ENCODE measurements at regions not wholly inside any gene's neighbourhood (a gene's known extent, or its start where the extent isn't known, plus 50 kb on each side); places are given as distances from the start of the nearest gene placed in this dataset.

DNA sequence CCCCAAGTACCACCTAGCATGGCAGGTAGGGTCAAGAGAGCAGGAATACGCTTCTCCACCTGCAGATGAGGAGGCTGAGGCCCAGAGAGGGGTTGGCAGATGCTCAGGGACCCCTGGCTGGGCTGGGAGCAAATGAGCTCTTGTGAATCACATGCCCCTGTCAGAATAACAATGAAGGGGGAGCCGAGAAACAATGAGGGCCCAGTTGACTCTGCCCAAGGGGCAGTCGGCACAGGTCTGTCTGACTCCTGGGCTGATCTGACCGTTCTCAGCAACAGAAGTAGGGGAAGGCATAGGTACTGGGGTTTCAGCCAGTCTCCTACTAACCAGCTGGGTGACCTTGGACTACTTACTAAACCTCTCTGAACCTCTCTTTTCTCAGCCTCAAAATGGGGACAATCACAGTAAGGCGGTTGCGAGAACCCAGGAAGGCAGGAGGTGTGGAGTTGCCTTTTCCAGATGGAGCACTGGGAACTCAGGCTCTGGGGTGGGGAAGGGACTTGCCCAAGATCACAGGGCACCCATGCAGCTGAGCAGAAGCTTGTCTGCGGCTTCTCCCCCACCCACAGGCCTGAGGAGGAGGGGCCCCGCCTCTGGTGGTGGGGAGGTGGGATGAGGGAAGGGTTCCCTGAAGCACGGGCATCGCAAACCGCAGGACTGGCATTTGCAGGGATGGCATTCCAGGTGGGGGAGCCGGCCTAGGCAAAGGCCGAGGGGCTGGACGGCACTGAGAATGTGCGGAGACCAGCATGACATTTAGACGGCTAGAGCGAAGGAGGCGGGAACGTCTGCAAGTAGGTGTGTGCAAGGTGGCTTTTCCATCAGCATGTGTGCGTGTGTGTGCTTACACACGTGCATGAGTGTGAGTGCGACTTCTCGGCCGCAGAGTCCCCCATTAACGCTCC is 163.0 kb downstream of the MN1 start:
- DNase-seq (ENCODE audit: low spot score), result no peak

DNA sequence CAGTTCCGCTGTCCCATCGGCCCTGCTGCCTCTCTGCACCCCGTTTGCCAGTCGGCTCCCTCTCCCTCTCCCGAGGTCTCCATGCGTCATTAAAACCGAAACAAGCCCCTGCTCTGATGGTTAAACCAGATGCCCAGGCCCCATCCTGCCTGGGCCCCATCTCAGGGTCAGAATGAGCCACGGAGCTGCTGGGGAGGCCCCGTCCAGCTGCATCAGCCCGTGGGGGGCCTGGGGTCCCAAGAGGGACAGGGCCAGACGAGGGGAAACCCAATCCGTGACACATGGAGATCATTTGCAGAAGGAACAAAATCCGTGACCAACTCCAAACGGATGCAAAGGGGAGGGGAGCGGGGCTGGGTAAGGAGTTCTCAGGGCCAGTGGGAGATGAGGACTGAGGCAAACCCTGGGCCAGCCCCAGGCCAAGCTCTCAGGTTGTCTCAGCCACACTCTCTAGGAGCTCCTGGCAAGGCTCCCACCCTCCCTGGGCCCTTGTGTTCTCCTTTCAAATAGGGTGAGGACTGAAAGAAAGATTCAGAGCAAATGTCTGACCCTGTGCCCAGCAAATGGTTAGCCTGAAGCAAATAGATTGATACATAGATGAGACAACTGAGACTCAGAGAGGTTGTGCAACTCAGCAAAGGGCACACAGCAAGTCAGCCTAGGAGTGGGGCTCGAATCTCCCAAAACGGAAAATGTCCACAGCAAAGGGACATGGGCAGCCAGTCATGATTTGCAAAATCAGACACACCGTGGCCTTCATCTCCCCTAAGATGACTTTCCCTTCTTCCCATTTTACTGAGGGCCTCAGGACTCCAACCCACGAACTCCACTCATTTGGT is 162.1 kb downstream of the MN1 start:
- no peak for DNase-seq (ENCODE audit: low spot score)

DNA sequence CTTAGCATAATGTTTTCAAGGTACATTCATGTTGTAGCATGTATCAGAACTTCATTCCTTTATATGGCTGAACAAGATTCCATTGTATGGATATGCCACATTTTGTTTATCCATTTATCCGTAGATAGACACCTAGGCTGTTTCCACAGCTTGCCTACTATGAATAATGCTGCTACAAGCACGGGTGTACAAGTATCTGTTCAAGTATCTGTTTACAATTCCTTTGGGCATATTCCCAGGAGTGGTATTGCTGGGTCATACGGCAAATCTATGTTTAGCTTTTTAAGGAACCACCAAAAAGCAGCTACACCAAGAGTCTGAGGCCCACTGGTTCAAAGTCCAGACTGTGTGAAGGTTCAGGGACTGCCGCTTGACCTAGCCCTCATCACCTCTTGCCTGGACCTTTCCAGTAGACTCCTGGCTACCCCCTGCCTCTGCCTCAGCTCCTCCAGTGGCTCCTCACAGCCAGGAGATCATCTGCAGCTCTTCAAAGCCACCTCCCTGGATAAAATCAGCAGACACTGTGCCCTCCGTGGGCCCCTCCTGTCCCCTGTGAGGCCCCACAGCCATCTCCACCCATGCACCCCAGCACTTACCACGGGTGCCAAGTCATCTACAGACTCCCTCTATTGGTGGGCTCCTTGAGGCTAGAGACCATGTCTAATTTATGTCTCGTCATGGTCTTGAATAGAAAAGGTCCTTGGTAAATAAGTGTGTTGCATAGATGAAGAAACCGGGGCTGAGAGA is 160.3 kb downstream of the MN1 start:
- DNase-seq (ENCODE audit: low spot score), result no peak

DNA sequence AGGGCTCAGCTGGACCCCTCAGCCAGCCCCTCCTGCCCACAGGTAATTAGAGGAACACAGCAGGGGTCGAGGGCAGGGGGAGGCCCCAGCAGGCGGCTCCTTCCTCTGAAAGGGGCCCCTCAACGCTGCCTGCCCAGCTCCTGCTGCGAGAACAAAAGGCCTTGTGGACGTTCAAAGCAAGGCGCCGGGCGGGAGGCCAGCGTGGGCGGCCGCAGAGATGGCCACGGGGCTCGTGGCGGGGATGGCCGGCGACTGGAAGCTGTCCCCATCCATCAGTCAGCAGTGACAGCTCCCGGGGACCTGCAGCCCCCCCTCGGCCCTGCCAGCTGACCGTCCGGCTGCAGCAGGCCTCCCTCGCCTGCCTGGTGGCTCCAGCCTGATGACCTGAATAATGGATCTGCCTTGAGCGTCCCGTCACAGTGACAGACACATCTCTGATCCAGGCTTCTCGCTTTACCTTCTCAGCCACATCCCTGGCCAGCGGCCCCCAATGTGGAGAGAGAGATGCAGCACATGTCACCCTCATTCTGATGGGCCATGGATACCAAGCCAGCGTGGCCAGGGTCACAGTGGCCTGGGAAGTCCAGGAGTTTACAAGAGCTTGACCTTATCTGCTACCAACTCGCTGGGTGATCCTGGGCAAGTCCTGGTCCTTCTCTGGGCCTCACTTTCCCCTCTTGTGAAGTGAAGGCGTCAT is 159.3 kb downstream of the MN1 start:
- no peak for DNase-seq (ENCODE audit: low spot score)

DNA sequence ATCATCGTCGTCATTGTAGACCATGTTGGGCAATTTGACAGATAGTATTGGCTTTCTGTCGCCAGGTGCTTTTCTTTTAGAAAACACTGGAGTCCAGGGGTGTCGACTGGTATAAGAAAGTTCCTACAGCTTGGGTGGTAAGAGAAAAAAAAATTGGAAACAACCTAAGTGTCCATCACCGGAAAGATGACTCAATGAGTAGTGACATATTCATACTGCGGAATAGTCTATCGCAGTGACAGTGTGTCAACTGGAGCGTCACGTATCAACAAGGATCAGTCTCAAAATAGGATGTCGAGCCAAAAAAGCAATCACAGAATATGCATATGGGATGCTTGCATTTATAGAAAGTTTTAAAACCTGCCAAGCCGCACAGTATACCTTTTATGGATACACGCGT is 157.6 kb downstream of the MN1 start:
- no peak for DNase-seq (ENCODE audit: low spot score)

DNA sequence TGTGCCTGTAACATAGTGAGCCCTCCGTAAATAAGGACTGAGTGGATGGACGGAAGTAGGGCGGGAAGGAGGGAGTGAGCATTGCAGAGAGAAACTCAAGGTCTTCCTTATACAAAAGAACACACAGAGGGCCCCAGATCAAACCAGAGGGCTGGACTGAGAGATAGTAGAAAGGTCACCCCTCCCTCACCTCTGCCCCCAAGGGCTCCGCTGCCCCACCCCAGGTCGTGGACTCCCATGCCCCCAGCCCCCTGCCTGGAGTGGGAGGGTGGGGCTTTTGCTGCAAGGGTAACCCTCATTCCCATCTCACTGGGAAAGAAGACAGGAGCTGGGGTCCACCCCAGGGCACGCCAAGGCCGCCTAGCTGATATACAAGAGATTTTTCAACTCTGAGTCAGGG is 157.0 kb downstream of the MN1 start:
- DNase-seq (ENCODE audit: low spot score), result no peak

DNA sequence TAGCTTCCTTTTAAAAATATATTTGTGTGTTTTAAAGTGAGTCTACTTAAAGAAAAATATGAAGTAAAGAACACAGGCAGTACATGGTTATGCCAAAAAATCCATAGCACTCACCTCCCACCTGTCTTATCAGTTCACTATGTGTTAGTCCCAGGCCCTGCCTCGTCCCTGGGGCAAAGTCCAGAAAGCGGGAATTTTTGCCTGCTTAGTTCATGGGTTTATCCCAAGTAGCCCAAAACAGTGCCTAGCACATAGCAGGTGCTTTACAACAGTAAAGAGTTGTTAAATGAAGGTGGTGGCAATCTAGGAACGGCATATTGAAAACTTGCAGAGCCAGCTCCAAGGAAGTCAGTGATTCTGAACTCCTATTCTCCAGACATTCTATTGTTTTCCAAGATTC is 154.0 kb downstream of the MN1 start:
- DNase-seq (ENCODE audit: low spot score), result no peak

DNA sequence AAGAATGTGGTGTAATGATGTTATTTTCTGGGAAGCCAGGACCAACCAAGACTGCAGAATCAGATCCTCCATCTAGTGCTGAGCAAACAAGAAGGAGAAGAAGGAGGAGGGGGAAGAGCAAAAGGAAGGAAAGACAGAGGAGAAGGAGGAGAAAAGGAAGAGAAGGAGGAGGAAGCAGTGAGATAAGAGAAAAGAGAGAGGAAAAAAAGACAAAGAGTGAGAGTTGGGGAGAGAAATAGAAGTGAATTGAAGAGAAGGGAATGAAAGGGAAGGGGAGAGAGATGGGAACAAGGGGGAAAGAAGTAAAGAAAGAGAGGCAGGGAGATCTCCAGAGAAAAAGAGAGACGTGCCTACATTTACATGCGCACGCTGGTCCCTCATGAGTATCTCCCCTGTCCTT is 153.5 kb downstream of the MN1 start:
- no peak for DNase-seq (ENCODE audit: low spot score)

DNA sequence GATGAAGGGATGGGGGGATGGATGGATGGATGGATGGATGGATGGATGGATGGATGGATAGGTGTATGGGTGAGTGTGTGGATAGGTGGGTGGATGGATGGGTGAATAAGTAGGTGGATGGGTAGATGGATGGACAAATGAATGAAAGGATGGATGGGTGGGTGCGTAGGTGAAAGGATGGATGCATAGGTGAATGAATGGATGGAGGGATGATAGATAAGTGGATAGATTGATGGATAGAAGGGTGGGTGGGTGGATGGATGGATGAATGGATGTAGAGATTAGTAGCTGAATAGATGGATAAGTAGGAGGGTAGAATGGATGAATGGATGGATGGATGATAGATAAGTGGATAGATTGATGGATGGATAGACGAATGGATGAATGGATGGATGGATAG is 152.7 kb downstream of the MN1 start:
- no peak for DNase-seq (ENCODE audit: low spot score)

DNA sequence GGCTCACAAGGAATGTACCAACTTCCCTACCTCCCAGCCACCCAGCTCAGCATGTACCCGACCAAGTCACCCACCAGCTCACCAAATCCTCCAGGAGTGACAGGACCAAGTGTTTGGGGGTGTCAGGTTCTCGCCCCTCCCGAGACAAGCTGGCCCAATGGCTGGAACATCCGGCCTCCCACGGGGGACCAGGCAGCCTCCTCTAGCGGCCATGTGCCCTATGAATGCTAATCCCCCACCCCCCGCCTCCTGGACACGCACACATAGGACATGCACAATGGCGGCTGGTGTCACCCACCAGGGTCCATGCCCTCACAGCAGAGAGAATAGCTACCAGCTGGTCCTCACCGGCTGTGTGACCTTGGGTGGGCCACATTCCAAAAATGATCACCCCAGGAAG is 151.0 kb downstream of the MN1 start:
- no peak for DNase-seq (ENCODE audit: low spot score)

DNA sequence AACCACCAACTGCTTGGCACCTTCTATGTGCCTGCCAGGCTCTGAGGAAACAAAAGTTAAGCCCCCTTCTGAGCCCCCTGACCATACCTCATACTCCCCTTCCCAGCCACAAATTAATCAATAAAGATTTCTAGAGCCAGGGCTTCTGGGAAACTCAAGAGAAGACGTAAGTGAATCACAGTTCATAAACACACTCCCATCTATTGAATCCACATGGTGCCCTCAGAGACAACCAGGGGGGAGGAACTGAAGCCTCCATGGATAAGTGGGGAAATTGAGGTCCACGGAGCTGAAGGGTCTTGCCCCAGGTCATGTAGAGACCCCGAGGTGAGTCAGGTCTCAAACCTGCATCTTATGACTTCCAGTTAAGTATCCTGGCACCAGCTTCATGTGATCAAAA is 150.6 kb downstream of the MN1 start:
- no peak for DNase-seq (ENCODE audit: low spot score)

DNA sequence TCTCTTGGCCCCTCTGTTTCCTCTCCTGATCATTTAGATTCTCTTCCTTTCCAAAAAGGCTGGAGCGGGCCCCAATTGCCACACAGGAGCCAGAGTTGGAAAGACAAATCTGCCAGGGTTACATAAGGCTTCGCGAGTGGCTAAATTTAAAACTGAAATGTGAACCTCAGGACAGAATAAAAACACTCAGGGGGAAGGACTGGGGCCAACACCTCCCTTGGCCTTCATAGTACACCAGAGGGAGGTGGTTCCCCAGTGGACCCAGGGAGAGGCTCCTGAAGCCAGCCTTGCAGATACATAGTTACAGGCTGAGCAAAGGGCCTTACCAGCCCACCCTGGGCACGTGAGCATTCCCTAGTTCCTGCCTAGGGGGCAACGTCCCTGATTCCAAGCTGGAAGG is 150.1 kb downstream of the MN1 start:
- DNase-seq (ENCODE audit: low spot score), result no peak

DNA sequence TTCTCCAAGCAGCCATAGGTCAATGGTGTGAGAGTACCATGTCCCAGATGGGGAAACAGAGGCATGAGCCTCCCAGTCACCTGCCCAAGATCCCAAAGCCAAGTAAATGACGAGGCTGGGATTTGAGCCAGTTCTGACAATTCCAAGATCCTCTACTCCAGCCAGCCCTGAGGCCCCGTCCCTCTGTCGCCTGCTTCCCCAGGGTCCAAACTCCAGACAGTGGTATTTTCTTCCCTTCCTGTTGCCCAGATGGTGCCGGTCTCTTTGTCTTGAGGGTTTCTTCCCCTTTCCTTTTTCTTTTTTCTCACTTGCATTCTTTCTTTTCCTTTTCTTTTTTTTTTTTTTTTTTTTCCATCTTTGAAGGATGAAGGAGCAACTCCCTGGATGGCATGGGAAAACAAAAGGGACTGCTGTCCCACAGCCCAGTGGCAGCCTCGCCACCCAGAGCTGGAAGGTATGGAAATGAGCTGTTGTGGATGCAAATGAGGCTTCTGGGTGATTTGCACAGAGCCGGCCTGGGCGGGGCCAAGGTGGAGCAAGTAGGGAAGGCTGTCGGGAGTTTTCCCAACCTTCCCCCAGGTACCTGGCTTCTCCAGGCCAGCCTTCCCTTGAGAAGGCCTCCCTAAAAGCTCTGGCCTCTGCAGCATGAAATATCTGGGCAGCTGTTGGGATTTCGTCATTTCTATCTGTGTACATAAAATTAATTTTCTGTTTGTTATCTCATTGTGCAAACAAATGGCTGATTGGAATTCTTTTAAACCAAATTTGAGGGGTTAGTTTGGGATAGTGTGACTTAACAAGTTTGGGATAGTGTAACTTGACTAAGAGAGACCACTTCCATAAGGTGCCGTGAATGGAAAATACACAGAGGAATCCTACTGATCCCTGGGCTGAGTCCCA is 146.8 kb downstream of the MN1 start:
- DNase-seq (ENCODE audit: low spot score), result no peak

DNA sequence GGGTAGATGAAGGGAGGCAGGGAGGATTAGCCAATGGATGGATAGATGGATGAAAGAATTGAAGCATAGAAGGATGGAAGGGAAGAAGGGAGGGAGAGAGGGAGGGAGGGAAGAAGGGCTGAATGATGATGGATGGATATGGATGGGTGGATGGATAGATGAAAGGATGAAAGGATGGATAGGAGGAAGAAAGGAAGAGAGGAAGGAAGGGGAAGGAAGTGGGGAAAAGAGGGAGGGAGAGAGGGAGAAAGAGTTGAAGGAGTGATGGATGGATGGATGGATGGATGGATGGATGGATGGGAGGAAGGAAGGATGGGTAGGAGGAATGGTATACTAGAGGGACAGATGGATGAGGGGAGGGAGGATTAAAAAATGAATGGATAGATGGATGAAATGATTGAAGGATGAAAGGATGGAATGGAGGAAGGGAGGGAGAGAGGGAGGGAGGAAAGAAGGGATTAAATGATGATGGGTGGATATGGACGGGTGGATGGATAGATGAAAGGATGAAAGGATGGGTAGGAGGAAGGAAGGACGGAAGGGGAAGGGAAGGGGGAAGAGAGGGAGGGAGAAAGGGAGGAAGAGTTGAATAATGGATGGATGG is 145.9 kb downstream of the MN1 start:
- DNase-seq (ENCODE audit: low spot score), result no peak

DNA sequence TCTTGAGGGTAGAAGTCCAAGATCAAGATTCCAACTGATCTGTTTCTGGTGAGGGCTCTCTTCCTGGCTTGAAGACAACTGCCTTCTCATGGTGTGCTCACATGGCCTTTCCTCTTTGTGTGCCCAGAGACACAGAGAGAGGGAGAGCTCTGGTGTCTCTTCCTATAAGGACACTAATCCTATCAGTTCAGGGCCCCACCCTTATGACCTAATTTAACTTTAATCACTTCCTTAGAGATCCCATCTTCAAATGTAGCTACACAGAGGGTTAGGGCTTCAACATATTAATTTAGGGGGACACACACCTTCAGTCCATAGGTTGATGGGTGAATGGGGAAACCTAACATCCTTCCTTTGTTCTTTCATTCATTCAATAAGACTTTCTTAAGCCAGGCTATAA is 144.6 kb downstream of the MN1 start:
- no peak for DNase-seq (ENCODE audit: low spot score)

DNA sequence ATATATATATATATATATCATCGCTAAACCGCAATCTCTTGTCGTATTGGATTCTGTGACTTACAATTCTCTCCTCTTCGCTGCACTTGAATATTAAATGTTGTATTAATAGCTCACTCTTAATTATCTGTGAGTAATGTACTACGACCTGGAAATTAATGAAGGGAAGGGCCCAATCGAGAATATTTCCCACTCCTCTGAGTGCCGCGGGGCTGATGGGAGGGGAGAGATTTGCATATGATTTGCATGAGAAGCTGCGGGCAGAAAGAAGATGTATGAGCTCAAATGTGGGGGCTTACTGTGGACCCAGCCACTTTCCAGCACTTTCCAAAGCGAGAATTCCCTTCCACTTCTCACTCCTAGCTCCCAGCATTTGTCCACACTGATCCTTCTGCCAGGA is 141.2 kb downstream of the MN1 start:
- no peak for DNase-seq (ENCODE audit: low spot score)

DNA sequence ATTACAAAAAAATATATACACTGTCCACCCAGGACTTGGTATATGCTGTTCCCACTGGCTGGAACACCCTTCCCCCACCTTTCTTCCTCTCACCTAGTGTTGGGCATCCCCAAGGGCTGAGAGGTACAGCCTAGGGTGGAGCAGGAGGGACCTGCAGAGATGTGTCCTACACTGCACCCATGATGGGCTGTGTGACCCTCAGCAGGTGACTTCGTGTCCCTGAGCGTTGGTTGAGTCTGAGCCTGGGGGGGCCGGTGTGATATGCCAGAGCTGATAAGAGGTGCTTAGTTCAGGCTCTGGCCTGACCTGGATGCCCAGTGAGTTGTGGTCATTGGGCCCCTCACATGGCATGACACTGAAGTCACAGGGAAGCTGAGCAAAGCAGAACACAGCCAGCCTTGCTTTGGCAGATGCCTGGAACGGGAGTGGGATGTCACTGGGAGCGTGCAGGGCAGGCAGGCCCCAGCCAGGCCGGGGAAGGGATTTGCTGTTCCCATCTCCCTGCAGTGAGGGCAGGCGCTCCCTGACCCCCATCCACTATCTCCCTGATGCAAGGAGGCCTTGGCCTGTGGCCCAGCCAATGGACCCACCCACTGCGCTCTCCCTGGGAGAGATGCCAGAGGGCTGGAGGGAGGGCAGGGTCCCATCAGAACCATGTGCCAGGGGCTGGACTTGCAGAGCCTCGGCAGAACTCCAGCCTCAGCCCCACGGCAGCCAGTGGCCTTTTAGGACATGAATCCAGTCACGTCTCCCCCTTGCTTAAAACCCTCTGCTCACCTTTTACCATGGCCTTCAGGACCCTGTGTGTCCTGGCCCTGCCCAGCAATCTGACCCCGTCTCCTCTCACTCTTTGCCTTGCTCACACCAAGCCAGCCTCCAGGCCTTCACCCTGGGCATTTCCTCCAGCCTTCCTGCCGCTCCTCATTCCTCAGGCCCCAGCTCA is 138.9 kb downstream of the MN1 start:
- DNase-seq (ENCODE audit: low spot score), result no peak

DNA sequence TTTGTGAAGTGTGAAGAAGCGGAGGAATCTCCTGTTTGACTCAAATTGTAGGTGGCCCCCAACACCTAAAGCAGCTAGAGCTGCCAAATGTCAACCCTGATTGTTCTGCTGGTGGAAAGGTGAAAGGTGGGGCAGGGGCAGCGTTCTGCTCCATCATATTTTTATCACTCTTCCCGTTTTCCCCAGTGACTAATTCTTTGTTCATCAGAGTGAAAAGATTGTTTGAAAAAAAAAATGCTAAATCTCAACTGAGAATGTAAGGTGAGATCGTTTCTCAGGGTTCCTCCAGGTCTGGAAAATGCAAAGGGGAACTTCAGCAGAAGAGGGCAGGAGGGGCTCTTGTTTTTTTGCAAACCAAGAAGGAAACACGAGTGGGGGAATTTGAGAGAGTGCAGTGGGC is 137.7 kb downstream of the MN1 start:
- DNase-seq (ENCODE audit: low spot score), result no peak

DNA sequence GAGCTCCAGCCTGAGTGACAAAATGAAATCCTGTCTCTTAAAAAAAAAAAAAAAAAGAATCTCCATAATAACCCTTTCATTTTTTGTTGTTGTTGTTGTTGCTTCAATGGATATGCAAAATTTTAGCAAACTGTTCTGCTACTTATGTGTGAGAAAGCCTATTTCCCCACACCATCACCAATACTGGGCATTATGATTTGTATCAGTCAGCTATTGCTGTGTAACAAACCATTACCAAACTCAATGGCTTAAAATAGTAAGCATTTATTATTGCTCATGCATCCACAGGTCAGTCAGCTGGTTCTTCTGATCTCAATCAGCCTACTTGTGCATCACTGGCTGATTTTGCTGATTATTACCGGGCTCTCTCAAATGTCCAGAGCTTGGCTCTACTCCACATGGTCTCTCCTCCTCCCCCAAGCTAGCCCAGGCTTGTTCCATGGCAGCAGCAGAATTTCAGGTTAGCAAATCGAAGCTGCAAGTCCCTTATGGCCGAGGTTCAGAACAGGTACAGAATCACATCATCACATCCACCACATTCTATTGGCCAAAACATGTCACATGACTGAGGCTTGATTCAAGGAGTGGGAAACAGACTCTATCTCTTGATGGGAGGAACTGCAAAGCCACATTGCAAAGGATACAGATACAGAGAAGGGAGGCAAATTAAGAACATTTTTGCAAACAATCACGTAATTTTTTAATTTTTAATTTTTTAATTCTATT is 135.1 kb downstream of the MN1 start:
- no peak for DNase-seq (ENCODE audit: low spot score)
